ENCODE measurements at regions not wholly inside any gene's neighbourhood (a gene's known extent, or its start where the extent isn't known, plus 50 kb on each side); places are given as distances from the start of the nearest gene placed in this dataset.

DNA sequence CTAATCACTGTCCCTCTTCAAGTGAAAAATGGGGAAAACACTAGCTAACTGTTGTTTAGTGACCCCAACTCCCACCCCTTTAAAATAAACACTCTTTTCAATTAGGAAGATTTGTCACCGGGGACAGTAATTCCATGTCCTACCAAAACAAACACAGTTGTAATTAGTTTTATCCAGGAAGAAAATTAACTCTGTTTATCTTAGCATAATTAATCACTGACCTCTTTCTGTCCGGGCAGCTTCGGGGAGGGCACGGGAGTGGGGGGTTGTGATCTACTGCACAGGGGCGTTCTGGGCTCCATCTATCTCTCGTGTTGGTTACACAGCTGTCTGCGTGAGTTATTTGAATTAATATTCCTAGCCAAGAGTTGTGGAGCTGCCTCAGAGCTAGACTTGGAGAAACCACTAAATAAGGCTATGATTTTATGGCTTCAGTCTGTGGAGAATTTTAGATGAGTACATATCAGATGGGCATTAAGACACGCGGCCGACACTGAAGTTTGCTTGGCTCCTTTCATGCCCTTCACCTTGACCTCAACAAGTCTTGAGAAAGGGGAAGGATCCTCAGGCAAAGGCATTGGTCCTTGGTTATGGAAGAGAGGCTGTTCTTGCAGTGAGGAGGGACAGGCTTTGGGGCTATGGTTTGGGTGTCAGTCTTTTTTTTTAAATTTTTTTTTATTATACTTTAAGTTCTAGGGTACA, 102.0 kb upstream of the TRABD2B start:
- Histone ChIP-seq H3K9ac (ENCODE audit: low read length) (no peak overlapping the region), H3K9me2 (ENCODE audit: low read depth, low read length) (no peaks in the 10 kb centered on the region), H2AFZ (ENCODE audit: low read length) (no peak overlapping the region), H3K27me3 (ENCODE audit: insufficient read depth, low read length) (no peaks in the 10 kb centered on the region), H3K4me1 (ENCODE audit: insufficient read depth, low read length, severe bottlenecking) (no peaks in the 10 kb centered on the region), H4K20me1 (ENCODE audit: insufficient read depth, low read length) (no peaks in the 10 kb centered on the region), H3K9me3 (ENCODE audit: low read length) (no peaks in the 10 kb centered on the region), H3F3A (ENCODE audit: insufficient read depth, low read length) (no peaks in the 10 kb centered on the region), H3K27ac (ENCODE audit: low read depth, low read length, poor library complexity, severe bottlenecking) (no peak overlapping the region), H3K79me2 (ENCODE audit: insufficient read depth, low read length) (no peaks in the 10 kb centered on the region), H3K36me3 (ENCODE audit: insufficient read depth, low read length) (no peaks in the 10 kb centered on the region), H3K4me2 (ENCODE audit: low read length) (no peak overlapping the region), H3K4me3 (ENCODE audit: low read depth, low read length, poor library complexity, severe bottlenecking) (no peak overlapping the region)
- TF ChIP-seq, protein P1, sequence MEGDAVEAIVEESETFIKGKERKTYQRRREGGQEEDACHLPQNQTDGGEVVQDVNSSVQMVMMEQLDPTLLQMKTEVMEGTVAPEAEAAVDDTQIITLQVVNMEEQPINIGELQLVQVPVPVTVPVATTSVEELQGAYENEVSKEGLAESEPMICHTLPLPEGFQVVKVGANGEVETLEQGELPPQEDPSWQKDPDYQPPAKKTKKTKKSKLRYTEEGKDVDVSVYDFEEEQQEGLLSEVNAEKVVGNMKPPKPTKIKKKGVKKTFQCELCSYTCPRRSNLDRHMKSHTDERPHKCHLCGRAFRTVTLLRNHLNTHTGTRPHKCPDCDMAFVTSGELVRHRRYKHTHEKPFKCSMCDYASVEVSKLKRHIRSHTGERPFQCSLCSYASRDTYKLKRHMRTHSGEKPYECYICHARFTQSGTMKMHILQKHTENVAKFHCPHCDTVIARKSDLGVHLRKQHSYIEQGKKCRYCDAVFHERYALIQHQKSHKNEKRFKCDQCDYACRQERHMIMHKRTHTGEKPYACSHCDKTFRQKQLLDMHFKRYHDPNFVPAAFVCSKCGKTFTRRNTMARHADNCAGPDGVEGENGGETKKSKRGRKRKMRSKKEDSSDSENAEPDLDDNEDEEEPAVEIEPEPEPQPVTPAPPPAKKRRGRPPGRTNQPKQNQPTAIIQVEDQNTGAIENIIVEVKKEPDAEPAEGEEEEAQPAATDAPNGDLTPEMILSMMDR (IDR thresholded peaks at IDR 0.05; ENCODE audit: low read length): no peak
- TF ChIP-seq EZH2 (IDR thresholded peaks at IDR 0.05; ENCODE audit: borderline replicate concordance, low read length): no peak

DNA sequence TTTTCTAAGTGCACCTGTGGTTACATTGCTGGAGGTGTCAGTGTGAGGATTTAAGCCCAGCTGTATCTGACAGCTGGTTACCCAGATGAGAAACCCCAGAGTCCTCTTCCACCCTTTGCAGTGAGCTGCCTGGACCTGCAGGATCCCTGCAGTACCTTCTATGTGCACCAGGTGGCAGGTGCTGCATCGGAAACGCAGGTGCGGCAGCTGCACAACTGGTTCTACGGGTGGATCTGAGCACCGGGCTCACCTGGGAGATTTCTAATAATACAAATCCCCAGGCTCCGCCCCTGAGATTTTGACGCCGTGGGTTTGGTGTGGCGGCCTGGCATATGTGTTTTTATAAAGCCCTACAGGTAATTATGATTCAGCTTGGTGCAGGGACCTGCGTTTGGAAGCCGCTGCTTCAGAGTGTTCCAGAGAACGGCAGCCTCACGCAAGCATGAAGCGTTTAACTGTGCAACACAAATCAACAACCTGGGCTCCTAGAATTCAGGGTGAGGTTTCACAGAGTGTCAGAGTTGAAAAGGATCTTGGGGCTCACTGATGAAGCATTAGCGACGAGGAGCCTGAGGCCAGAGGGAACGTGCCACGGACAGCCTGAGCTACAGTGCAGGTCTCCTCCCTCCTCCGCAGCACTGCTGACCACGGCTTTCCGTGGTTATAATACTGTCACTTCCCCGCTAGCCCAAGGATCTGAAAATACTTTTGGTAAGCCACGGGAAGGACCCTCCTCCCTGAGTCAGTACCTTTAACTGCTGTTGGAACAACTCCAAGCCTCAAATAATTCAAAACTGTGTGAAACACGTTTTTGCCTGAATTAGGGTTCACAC, 96.7 kb upstream of the TRABD2B start:
- H3K27me3 ChIP-seq (ENCODE audit: insufficient read depth, low read length): no peaks in the 10 kb centered on the region
- H3K79me2 ChIP-seq (ENCODE audit: insufficient read depth, low read length): no peaks in the 10 kb centered on the region
- H4K20me1 ChIP-seq (ENCODE audit: insufficient read depth, low read length): no peaks in the 10 kb centered on the region
- H3K27ac ChIP-seq (ENCODE audit: low read depth, low read length, poor library complexity, severe bottlenecking): no peak overlapping the region
- no peak overlapping the region for H2AFZ ChIP-seq (ENCODE audit: low read length)
- no peaks in the 10 kb centered on the region for H3K9me3 ChIP-seq (ENCODE audit: low read length)
- H3K9me2 ChIP-seq (ENCODE audit: low read depth, low read length): no peaks in the 10 kb centered on the region
- no peak overlapping the region for H3K9ac ChIP-seq (ENCODE audit: low read length)
- H3F3A ChIP-seq (ENCODE audit: insufficient read depth, low read length): no peaks in the 10 kb centered on the region
- TF ChIP-seq EZH2 (IDR thresholded peaks at IDR 0.05; ENCODE audit: borderline replicate concordance, low read length): no peak
- TF ChIP-seq, protein P1 (IDR thresholded peaks at IDR 0.05; ENCODE audit: low read length): peak; percentile 73
- no peak overlapping the region for H3K4me3 ChIP-seq (ENCODE audit: low read depth, low read length, poor library complexity, severe bottlenecking)
- H3K4me1 ChIP-seq (ENCODE audit: insufficient read depth, low read length, severe bottlenecking): no peaks in the 10 kb centered on the region
- no peaks in the 10 kb centered on the region for H3K36me3 ChIP-seq (ENCODE audit: insufficient read depth, low read length)
- no peak overlapping the region for H3K4me2 ChIP-seq (ENCODE audit: low read length)

DNA sequence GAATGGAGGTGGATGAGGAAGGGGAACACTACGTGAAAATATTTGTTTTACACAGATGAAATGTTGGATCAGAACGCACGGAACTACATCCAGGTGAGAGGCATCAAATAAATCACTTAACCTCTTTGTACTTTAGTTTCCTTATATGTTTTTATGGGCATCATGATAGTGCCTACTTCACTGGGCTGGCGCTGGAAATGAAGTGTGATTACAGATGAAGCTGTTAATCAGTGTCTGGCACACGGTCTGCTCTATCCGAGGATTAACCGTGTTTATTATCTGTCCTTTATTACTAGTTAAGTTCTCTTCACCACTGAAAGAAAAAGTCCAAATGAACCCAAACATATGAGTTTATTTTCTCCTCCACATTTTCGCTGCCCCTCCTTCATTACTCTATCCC, 96.0 kb upstream of the TRABD2B start:
- TF ChIP-seq, protein P1 (IDR thresholded peaks at IDR 0.05; ENCODE audit: low read length): no peak
- TF ChIP-seq EZH2 (IDR thresholded peaks at IDR 0.05; ENCODE audit: borderline replicate concordance, low read length): no peak
- Histone ChIP-seq H3K9ac (ENCODE audit: low read length) (no peak overlapping the region), H3K27me3 (ENCODE audit: insufficient read depth, low read length) (no peaks in the 10 kb centered on the region), H3K4me2 (ENCODE audit: low read length) (no peak overlapping the region), H3K4me3 (ENCODE audit: low read depth, low read length, poor library complexity, severe bottlenecking) (no peak overlapping the region), H4K20me1 (ENCODE audit: insufficient read depth, low read length) (no peaks in the 10 kb centered on the region), H2AFZ (ENCODE audit: low read length) (no peak overlapping the region), H3F3A (ENCODE audit: insufficient read depth, low read length) (no peaks in the 10 kb centered on the region), H3K79me2 (ENCODE audit: insufficient read depth, low read length) (no peaks in the 10 kb centered on the region), H3K9me3 (ENCODE audit: low read length) (no peaks in the 10 kb centered on the region), H3K36me3 (ENCODE audit: insufficient read depth, low read length) (no peaks in the 10 kb centered on the region), H3K4me1 (ENCODE audit: insufficient read depth, low read length, severe bottlenecking) (no peaks in the 10 kb centered on the region), H3K27ac (ENCODE audit: low read depth, low read length, poor library complexity, severe bottlenecking) (no peak overlapping the region), H3K9me2 (ENCODE audit: low read depth, low read length) (no peaks in the 10 kb centered on the region)

Measured in OCI-LY1 (cell line).